T-helper 1 cell (primary cell): ENCODE measurements at regions not wholly inside any gene's neighbourhood (a gene's known extent, or its start where the extent isn't known, plus 50 kb on each side); places are given as distances from the start of the nearest gene placed in this dataset.
A peak's percentile ranks its signal among the peaks of the same experiment; 100 is the strongest.

Source experiments
- DNase-seq, 5 donors: peaks; one replicate each; pipeline ENCODE4 v3.0.0-alpha.2; 2012 to 2020

GRCh38 chr11:109109150-109109549 lies 312.8 kb upstream of the C11orf87 start:
- DNase-seq, result no peak

GRCh38 chr11:109109571-109110315 lies 312.2 kb upstream of the C11orf87 start:
- no peak for DNase-seq

- DNase-seq, result no peak
Measured at GRCh38 chr11:109112261-109112660, 309.7 kb upstream of the C11orf87 start.

GRCh38 chr11:109112821-109113280 lies 309.1 kb upstream of the C11orf87 start:
- DNase-seq, result no peak

- no peak for DNase-seq
Measured at GRCh38 chr11:109120341-109120740, 301.6 kb upstream of the C11orf87 start.

- DNase-seq, result no peak
Measured at GRCh38 chr11:109121173-109121932, 300.6 kb upstream of the C11orf87 start.

GRCh38 chr11:109123816-109124787 lies 297.9 kb upstream of the C11orf87 start:
- DNase-seq, result no peak

- no peak for DNase-seq
Measured at GRCh38 chr11:109130910-109131309, 291.1 kb upstream of the C11orf87 start.

GRCh38 chr11:109132539-109132938 lies 289.5 kb upstream of the C11orf87 start:
- DNase-seq, result no peak

GRCh38 chr11:109133159-109133558 lies 288.8 kb upstream of the C11orf87 start:
- no peak for DNase-seq

GRCh38 chr11:109135627-109136026 lies 286.4 kb upstream of the C11orf87 start:
- no peak for DNase-seq

GRCh38 chr11:109138196-109138595 lies 283.8 kb upstream of the C11orf87 start:
- no peak for DNase-seq

- DNase-seq, result no peak
Measured at GRCh38 chr11:109140426-109140825, 281.6 kb upstream of the C11orf87 start.

- no peak for DNase-seq
Measured at GRCh38 chr11:109140857-109141515, 281.0 kb upstream of the C11orf87 start.

GRCh38 chr11:109145287-109145686 lies 276.7 kb upstream of the C11orf87 start:
- no peak for DNase-seq

- no peak for DNase-seq
Measured at GRCh38 chr11:109147726-109148125, 274.3 kb upstream of the C11orf87 start.

- no peak for DNase-seq
Measured at GRCh38 chr11:109148669-109149068, 273.3 kb upstream of the C11orf87 start.

- DNase-seq, result no peak
Measured at GRCh38 chr11:109150581-109150980, 271.4 kb upstream of the C11orf87 start.

- no peak for DNase-seq
Measured at GRCh38 chr11:109153836-109154235, 268.2 kb upstream of the C11orf87 start.

GRCh38 chr11:109155291-109155690 lies 266.7 kb upstream of the C11orf87 start:
- peak in 1 of 5 donors; percentile 6 for DNase-seq

GRCh38 chr11:109165035-109165434 lies 257.0 kb upstream of the C11orf87 start:
- no peak for DNase-seq

- no peak for DNase-seq
Measured at GRCh38 chr11:109166441-109166840, 255.5 kb upstream of the C11orf87 start.
